Liver (tissue), 3 donors: ENCODE measurements at regions not wholly inside any gene's neighbourhood (a gene's known extent, or its start where the extent isn't known, plus 50 kb on each side); places are given as distances from the start of the nearest gene placed in this dataset.

Experiments used
- EGR1 ChIP-seq, 2 donors: IDR thresholded peaks; 2 replicates each; pipeline ENCODE4 v1.6.1; 2016 to 2018; ENCODE audit warnings: antibody characterized with exemption in 2 of 2, low read depth in 2 of 2
- GABPA ChIP-seq, 2 donors: IDR thresholded peaks in 1 of 2; conservative IDR thresholded peaks in 1 of 2; 2 replicates each; pipeline ENCODE4 v1.6.1; 2016; ENCODE audit warnings: antibody characterized with exemption in 2 of 2, mild to moderate bottlenecking in 1 of 2, moderate library complexity in 1 of 2
- HNF4G ChIP-seq: IDR thresholded peaks from 2 replicates; pipeline ENCODE4 v1.6.1; 2016; ENCODE audit warnings: antibody characterized with exemption
- JUND ChIP-seq, 2 donors: IDR thresholded peaks; 2 replicates each; pipeline ENCODE4 v1.6.1; 2016; ENCODE audit warnings: antibody characterized with exemption in 2 of 2
- NR2F2 ChIP-seq: IDR thresholded peaks from 2 replicates; pipeline ENCODE4 v1.6.1; 2016; ENCODE audit warnings: antibody characterized with exemption
- RAD21 ChIP-seq, 2 donors: IDR thresholded peaks; 2 replicates each; pipeline ENCODE4 v1.6.1; 2016; ENCODE audit warnings: antibody characterized with exemption in 2 of 2, mild to moderate bottlenecking in 2 of 2
- SP1 ChIP-seq: IDR thresholded peaks from 2 replicates; pipeline ENCODE4 v1.6.1; 2018; ENCODE audit warnings: antibody characterized with exemption, mild to moderate bottlenecking
- TAF1 ChIP-seq: conservative IDR thresholded peaks from 2 replicates; pipeline ENCODE4 v1.6.1; 2016; ENCODE audit warnings: antibody characterized with exemption, mild to moderate bottlenecking
- TF ChIP-seq, protein P1 (sequence below): fragments of 150-350 bp; IDR thresholded peaks from 2 replicates; pipeline ENCODE4 v1.5.1; 2017; ENCODE audit warnings: improper control_type of control experiment, low read depth, low read length; ENCODE audit not compliant: missing input control
- TF ChIP-seq, protein P2 (sequence below): IDR thresholded peaks from 2 replicates; pipeline ENCODE4 v1.6.1; 2016; ENCODE audit warnings: antibody characterized with exemption
- TF ChIP-seq, protein P3 (sequence below): IDR thresholded peaks from 2 replicates; pipeline ENCODE4 v1.6.1; 2016; ENCODE audit warnings: antibody characterized with exemption, mild to moderate bottlenecking
- TF ChIP-seq, protein P4 (sequence below): IDR thresholded peaks from 2 replicates; pipeline ENCODE4 v1.6.1; 2016; ENCODE audit warnings: antibody characterized with exemption
- TF ChIP-seq, protein P5 (sequence below): IDR thresholded peaks from 2 replicates; pipeline ENCODE4 v1.6.1; 2016; ENCODE audit warnings: antibody characterized with exemption
- donor health status: healthy.
- donor health status: healthy.

DNA sequence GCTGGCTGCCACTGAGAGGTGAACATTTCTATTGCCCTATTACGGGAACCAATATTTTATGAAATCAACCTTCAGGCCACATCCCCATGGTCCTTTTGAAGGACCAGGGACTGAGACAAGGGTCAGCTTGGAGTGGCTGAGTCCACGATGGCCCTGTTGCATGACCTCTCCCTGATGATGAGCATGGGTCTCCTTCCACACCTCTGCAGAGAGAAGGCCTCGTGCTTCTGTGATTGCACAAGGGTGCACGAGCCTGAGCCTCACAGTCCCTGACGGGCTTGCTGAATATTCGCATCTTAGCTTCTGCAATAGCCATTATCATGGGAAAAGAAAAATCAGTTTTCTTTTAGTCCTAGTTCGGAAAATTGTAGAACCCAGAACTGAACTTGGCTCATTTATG, 255.0 kb upstream of the IRX2 start:
- TF ChIP-seq, protein P1, sequence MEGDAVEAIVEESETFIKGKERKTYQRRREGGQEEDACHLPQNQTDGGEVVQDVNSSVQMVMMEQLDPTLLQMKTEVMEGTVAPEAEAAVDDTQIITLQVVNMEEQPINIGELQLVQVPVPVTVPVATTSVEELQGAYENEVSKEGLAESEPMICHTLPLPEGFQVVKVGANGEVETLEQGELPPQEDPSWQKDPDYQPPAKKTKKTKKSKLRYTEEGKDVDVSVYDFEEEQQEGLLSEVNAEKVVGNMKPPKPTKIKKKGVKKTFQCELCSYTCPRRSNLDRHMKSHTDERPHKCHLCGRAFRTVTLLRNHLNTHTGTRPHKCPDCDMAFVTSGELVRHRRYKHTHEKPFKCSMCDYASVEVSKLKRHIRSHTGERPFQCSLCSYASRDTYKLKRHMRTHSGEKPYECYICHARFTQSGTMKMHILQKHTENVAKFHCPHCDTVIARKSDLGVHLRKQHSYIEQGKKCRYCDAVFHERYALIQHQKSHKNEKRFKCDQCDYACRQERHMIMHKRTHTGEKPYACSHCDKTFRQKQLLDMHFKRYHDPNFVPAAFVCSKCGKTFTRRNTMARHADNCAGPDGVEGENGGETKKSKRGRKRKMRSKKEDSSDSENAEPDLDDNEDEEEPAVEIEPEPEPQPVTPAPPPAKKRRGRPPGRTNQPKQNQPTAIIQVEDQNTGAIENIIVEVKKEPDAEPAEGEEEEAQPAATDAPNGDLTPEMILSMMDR, result no peak
- TF ChIP-seq TAF1 (no peak), HNF4G (no peak), SP1 (no peak), EGR1 (IDR thresholded peaks at IDR 0.05; ENCODE audit: low read depth in 2 of 2) (no peak), RAD21 (IDR thresholded peaks at IDR 0.05) (no peak), JUND (IDR thresholded peaks at IDR 0.05) (no peak), GABPA (IDR thresholded peaks at IDR 0.05 in 1 of 2, conservative IDR thresholded peaks at IDR 0.05 in 1 of 2) (no peak), NR2F2 (no peak)
- TF ChIP-seq, protein P2, sequence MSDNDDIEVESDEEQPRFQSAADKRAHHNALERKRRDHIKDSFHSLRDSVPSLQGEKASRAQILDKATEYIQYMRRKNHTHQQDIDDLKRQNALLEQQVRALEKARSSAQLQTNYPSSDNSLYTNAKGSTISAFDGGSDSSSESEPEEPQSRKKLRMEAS, result no peak
- TF ChIP-seq, protein P3, sequence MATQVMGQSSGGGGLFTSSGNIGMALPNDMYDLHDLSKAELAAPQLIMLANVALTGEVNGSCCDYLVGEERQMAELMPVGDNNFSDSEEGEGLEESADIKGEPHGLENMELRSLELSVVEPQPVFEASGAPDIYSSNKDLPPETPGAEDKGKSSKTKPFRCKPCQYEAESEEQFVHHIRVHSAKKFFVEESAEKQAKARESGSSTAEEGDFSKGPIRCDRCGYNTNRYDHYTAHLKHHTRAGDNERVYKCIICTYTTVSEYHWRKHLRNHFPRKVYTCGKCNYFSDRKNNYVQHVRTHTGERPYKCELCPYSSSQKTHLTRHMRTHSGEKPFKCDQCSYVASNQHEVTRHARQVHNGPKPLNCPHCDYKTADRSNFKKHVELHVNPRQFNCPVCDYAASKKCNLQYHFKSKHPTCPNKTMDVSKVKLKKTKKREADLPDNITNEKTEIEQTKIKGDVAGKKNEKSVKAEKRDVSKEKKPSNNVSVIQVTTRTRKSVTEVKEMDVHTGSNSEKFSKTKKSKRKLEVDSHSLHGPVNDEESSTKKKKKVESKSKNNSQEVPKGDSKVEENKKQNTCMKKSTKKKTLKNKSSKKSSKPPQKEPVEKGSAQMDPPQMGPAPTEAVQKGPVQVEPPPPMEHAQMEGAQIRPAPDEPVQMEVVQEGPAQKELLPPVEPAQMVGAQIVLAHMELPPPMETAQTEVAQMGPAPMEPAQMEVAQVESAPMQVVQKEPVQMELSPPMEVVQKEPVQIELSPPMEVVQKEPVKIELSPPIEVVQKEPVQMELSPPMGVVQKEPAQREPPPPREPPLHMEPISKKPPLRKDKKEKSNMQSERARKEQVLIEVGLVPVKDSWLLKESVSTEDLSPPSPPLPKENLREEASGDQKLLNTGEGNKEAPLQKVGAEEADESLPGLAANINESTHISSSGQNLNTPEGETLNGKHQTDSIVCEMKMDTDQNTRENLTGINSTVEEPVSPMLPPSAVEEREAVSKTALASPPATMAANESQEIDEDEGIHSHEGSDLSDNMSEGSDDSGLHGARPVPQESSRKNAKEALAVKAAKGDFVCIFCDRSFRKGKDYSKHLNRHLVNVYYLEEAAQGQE, result no peak
- TF ChIP-seq, protein P4, sequence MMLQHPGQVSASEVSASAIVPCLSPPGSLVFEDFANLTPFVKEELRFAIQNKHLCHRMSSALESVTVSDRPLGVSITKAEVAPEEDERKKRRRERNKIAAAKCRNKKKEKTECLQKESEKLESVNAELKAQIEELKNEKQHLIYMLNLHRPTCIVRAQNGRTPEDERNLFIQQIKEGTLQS, result no peak
- TF ChIP-seq, protein P5, sequence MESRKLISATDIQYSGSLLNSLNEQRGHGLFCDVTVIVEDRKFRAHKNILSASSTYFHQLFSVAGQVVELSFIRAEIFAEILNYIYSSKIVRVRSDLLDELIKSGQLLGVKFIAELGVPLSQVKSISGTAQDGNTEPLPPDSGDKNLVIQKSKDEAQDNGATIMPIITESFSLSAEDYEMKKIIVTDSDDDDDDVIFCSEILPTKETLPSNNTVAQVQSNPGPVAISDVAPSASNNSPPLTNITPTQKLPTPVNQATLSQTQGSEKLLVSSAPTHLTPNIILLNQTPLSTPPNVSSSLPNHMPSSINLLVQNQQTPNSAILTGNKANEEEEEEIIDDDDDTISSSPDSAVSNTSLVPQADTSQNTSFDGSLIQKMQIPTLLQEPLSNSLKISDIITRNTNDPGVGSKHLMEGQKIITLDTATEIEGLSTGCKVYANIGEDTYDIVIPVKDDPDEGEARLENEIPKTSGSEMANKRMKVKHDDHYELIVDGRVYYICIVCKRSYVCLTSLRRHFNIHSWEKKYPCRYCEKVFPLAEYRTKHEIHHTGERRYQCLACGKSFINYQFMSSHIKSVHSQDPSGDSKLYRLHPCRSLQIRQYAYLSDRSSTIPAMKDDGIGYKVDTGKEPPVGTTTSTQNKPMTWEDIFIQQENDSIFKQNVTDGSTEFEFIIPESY, result no peak
